Lower leg skin (tissue), 4 donors: ENCODE measurements at regions not wholly inside any gene's neighbourhood (a gene's known extent, or its start where the extent isn't known, plus 50 kb on each side); places are given as distances from the start of the nearest gene placed in this dataset.

Experiments used
- DNase-seq, 2 donors: peaks; one replicate each; pipeline ENCODE4 v3.0.0-alpha.2; 2019; ENCODE audit warnings: low spot score in 2 of 2
- H3K4me3 ChIP-seq: fragments of 200-600 bp; sonication (generic); 2 replicates; pipeline ENCODE4 v1.5.1; 2017; ENCODE audit warnings: mild to moderate bottlenecking, low read depth; ENCODE audit not compliant: poor library complexity, severe bottlenecking
- POLR2A ChIP-seq, 2 donors: fragments of 450-650 bp; IDR thresholded peaks; one replicate each; pipeline ENCODE4 v1.6.1; 2016 to 2017; ENCODE audit warnings: antibody characterized with exemption in 2 of 2, mild to moderate bottlenecking in 1 of 2, moderate library complexity in 1 of 2
- WGBS, 2 donors: methylation state at CpG; one replicate each; pipeline ENCODE4 v1.1.5; 2018; 5-methylcytosine and 5-hydroxymethylcytosine counted together
- intact Hi-C: fragments of 100-400 bp; cut with DNase I; formaldehyde crosslinking; loops from one replicate; pipeline ENCODE4 v1.15.0; 2023; ENCODE audit warnings: low total_unique reads
- TF ChIP-seq, protein P1 (sequence below), 3 donors: fragments of 450-650 bp; IDR thresholded peaks; one replicate each; pipeline ENCODE4 v1.5.1; 2016; ENCODE audit warnings: antibody characterized with exemption in 3 of 3, mild to moderate bottlenecking in 3 of 3, moderate library complexity in 2 of 3

DNA sequence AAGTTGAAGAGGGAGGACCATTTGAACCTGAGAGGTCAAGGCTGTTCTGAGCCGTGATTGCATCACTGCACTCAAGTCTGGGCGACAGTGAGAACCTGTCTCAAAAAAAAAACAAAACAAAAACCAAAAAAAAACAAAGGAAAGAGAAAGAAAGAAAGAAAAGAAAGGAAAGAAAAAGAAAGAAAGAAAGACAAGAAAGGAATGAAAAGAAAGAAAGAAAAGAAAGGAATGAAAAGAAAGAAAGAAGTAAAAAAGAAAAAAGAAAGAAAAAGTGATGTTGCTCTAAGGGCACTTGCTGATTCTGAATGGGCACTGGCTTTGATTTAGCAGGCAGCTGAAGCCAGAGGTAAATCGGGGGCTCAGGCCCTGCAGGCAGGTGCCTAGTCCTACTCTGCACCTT lies 161.0 kb downstream of the MCHR2 start:
- H3K4me3 ChIP-seq: no peak overlapping the region
- DNase-seq: no peak
- no peak for TF ChIP-seq POLR2A (IDR thresholded peaks at IDR 0.05)
- TF ChIP-seq, protein P1, sequence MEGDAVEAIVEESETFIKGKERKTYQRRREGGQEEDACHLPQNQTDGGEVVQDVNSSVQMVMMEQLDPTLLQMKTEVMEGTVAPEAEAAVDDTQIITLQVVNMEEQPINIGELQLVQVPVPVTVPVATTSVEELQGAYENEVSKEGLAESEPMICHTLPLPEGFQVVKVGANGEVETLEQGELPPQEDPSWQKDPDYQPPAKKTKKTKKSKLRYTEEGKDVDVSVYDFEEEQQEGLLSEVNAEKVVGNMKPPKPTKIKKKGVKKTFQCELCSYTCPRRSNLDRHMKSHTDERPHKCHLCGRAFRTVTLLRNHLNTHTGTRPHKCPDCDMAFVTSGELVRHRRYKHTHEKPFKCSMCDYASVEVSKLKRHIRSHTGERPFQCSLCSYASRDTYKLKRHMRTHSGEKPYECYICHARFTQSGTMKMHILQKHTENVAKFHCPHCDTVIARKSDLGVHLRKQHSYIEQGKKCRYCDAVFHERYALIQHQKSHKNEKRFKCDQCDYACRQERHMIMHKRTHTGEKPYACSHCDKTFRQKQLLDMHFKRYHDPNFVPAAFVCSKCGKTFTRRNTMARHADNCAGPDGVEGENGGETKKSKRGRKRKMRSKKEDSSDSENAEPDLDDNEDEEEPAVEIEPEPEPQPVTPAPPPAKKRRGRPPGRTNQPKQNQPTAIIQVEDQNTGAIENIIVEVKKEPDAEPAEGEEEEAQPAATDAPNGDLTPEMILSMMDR (IDR thresholded peaks at IDR 0.05): no peak
- 74 to 81% methylated on average over 3 of the region's 3 CpGs for WGBS, 2 donors
- intact Hi-C loops: no loop called here

GRCh38 chr6:99836471-99836870 lies 157.6 kb downstream of the MCHR2 start:
- no peak overlapping the region for H3K4me3 ChIP-seq
- intact Hi-C loops: no loop called here
- TF ChIP-seq POLR2A (IDR thresholded peaks at IDR 0.05): no peak
- TF ChIP-seq, protein P1 (IDR thresholded peaks at IDR 0.05): no peak
- WGBS, 2 donors: 59 to 65% methylated on average over 3 of the region's 3 CpGs
- no peak for DNase-seq

DNA sequence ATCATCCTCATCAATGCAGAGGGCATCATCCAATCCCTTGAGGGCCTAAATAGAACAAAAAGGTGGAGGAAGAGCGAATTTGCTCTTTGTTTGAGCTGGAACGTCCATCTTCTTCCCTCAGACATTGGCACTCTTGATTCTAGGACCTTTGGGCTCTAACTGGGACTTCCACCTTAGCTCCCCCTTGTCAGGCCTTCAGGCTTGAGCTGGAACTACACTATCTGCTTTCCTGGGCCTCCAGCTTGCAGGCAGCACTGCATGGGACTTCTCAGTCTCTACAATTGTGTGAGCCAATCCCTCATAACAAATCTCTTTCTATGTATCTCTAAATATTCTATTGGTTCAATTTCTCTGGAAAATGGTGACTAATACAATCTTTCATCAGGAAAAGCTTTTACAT lies 155.4 kb downstream of the MCHR2 start:
- 72 to 92% methylated on average over 2 of the region's 2 CpGs for WGBS, 2 donors
- intact Hi-C loops: no loop called here
- H3K4me3 ChIP-seq: no peak overlapping the region
- no peak for DNase-seq
- TF ChIP-seq POLR2A (IDR thresholded peaks at IDR 0.05): no peak
- TF ChIP-seq, protein P1 (IDR thresholded peaks at IDR 0.05): no peak

DNA sequence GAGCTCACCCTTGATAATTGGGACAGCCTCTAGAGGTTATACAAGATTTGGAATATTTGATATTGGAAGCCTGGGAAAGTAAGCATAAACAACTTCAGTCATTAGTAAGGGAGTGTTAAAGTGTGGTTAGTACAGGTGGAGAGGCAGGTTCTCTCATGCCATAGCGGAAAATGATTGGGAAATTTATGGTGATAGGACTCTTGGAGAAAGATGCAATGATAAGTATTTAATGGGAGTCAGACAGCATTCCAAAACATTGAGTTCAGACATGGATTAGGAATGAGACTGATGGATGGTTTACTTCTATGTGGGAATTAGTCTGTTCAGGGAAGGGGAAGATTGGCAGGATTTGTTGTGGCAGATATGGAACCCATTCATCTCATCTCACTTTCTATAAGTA lies 152.7 kb downstream of the MCHR2 start:
- intact Hi-C loops: no loop called here

GRCh38 chr6:99846006-99846405 lies 148.0 kb downstream of the MCHR2 start:
- WGBS, 2 donors: 66 to 84% methylated on average over 2 of the region's 2 CpGs
- no peak for TF ChIP-seq POLR2A (IDR thresholded peaks at IDR 0.05)
- TF ChIP-seq, protein P1 (IDR thresholded peaks at IDR 0.05): no peak
- intact Hi-C loops: no loop called here
- H3K4me3 ChIP-seq: no peak overlapping the region
- DNase-seq: no peak

More for the DNA sequence above, 152.7 kb downstream of the MCHR2 start:
- no peak overlapping the region for H3K4me3 ChIP-seq
- no peak for DNase-seq
- WGBS, 2 donors: 11 to 21% methylated on average over 1 of the region's 1 CpG
- TF ChIP-seq, protein P1 (IDR thresholded peaks at IDR 0.05): no peak
- TF ChIP-seq POLR2A (IDR thresholded peaks at IDR 0.05): no peak

DNA sequence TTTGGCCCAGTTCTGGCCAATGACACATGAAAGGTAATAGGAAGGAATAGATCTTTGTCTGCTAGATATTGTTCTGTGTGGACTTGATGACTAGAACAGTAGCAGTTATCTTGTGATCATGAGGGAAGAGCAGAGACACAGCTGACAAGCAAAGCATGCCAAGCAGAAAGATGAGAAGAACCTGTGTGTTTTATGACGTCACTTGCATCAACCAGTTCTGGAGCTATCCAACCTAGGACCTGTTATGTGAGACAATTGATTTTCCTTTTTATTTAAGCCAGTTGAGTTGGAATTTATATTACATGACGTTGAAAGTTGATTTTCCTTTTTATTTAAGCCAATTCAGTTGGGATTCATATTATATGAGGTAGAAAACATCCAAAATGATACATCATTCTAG lies 143.2 kb downstream of the MCHR2 start:
- TF ChIP-seq, protein P1 (IDR thresholded peaks at IDR 0.05): no peak
- TF ChIP-seq POLR2A (IDR thresholded peaks at IDR 0.05): no peak
- 63 to 69% methylated on average over 2 of the region's 2 CpGs for WGBS, 2 donors
- intact Hi-C loops: no loop called here
- H3K4me3 ChIP-seq: no peak overlapping the region
- DNase-seq: no peak
